OCI-LY1 (cell line): ENCODE measurements at regions not wholly inside any gene's neighbourhood (a gene's known extent, or its start where the extent isn't known, plus 50 kb on each side); places are given as distances from the start of the nearest gene placed in this dataset.

ENCODE experiments used
- CTCF ChIP-seq: fragments of 200-600 bp; sonication (generic), shearing (Covaris generic); IDR thresholded peaks from 2 replicates; pipeline ENCODE4 v1.5.1; 2017; ENCODE audit warnings: mild to moderate bottlenecking, antibody characterized with exemption, low read length, moderate library complexity, mixed read lengths
- EZH2 ChIP-seq: fragments of 200-600 bp; sonication (generic), shearing (Covaris generic); IDR thresholded peaks from 2 replicates; pipeline ENCODE4 v1.8.0; 2017; ENCODE audit warnings: borderline replicate concordance, mixed run types, mild to moderate bottlenecking, antibody characterized with exemption, low read length, moderate library complexity, mixed read lengths

DNA sequence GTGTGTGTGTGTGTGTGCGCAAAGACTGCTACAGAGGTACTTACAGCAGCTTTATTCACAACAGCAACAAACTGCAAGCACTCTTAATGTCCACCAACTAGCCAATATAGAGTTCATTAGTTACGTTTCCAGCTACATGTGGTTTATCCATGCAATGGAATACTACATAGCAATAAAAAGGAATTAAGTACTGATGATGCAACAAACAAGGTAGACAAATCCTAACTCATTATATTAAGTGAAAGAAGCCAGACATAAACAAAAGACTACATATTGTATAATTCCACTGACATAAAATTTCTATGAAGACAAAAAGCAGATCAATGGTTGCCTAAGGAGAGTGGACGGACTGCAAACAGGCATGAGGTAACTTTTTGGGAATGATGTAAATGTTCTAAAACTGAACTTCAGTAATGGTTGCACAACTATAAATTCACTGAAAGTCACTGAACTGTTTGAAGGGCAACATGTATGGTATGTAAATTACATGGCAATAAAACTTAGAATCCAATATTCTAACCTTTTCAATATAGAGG, 433.7 kb downstream of the SHQ1 start:
- TF ChIP-seq CTCF (no peak), EZH2 (no peak)
